GM23338 (cell line): ENCODE measurements at regions not wholly inside any gene's neighbourhood (a gene's known extent, or its start where the extent isn't known, plus 50 kb on each side); places are given as distances from the start of the nearest gene placed in this dataset.

Source experiments
- ATAC-seq: fragments of 200-7000 bp; cut with Tn5 transposase; 3 replicates; pipeline ENCODE4 v1.9.1; 2020
- DNase-seq: peaks from one replicate; pipeline ENCODE4 v3.0.0-alpha.2; 2015; ENCODE audit warnings: low spot score
- H2AFZ ChIP-seq: fragments of 200-600 bp; sonication (generic); 2 replicates; pipeline ENCODE4 v1.8.0; 2016; ENCODE audit warnings: antibody characterized with exemption, mild to moderate bottlenecking, moderate library complexity
- H3F3A ChIP-seq: fragments of 200-600 bp; sonication (generic); replicated peaks from 2 replicates; pipeline ENCODE4 v1.8.0; 2017; ENCODE audit warnings: antibody characterized with exemption, mixed run types, low read depth
- H3K27ac ChIP-seq: fragments of 200-600 bp; sonication (generic); 2 replicates; pipeline ENCODE4 v1.6.1; 2016; ENCODE audit warnings: low read depth
- H3K27me3 ChIP-seq: fragments of 200-600 bp; sonication (generic); 2 replicates; pipeline ENCODE4 v1.8.0; 2016; ENCODE audit warnings: mild to moderate bottlenecking, mixed run types, moderate library complexity; ENCODE audit not compliant: insufficient read depth
- H3K36me3 ChIP-seq: fragments of 200-600 bp; sonication (generic); 2 replicates; pipeline ENCODE4 v1.8.0; 2016; ENCODE audit warnings: mild to moderate bottlenecking; ENCODE audit not compliant: insufficient read depth
- H3K4me1 ChIP-seq: fragments of 200-600 bp; sonication (generic); 2 replicates; pipeline ENCODE4 v1.8.0; 2016; ENCODE audit warnings: mild to moderate bottlenecking, moderate library complexity; ENCODE audit not compliant: insufficient read depth
- H3K4me2 ChIP-seq: fragments of 200-600 bp; sonication (generic); 2 replicates; pipeline ENCODE4 v1.7.1; 2017; ENCODE audit warnings: mixed run types
- H3K4me3 ChIP-seq: fragments of 200-600 bp; sonication (generic); 2 replicates; pipeline ENCODE4 v1.6.1; 2016; ENCODE audit warnings: mixed run types
- H3K79me2 ChIP-seq: fragments of 200-600 bp; sonication (generic); replicated peaks from 2 replicates; pipeline ENCODE4 v1.8.0; 2017; ENCODE audit warnings: mild to moderate bottlenecking; ENCODE audit not compliant: insufficient read depth
- H3K9me2 ChIP-seq: fragments of 200-600 bp; sonication (generic); 2 replicates; pipeline ENCODE4 v1.8.0; 2017; ENCODE audit not compliant: insufficient read depth
- H4K20me1 ChIP-seq: fragments of 200-600 bp; sonication (generic); replicated peaks from 2 replicates; pipeline ENCODE4 v1.8.0; 2017; ENCODE audit warnings: mild to moderate bottlenecking; ENCODE audit not compliant: insufficient read depth
- H3K27ac Mint-ChIP-seq: 2 replicates; pipeline ENCODE4 v1.8.0; 2020; ENCODE audit warnings: inconsistent platforms, mild to moderate bottlenecking, moderate library complexity, mixed read lengths
- H3K27me3 Mint-ChIP-seq: 3 replicates; pipeline ENCODE4 v1.8.0; 2022; ENCODE audit warnings: low read depth, mild to moderate bottlenecking, moderate library complexity, mixed read lengths, inconsistent platforms; ENCODE audit not compliant: insufficient read depth, poor library complexity
- H3K36me3 Mint-ChIP-seq: 3 replicates; pipeline ENCODE4 v1.8.0; 2021; ENCODE audit warnings: low read depth, mild to moderate bottlenecking, inconsistent platforms, moderate library complexity, mixed read lengths
- H3K4me1 Mint-ChIP-seq: 3 replicates; pipeline ENCODE4 v1.8.0; 2020; ENCODE audit warnings: mild to moderate bottlenecking, inconsistent platforms, mixed read lengths
- H3K4me3 Mint-ChIP-seq: 3 replicates; pipeline ENCODE4 v1.8.0; 2021; ENCODE audit warnings: moderate library complexity, mild to moderate bottlenecking, inconsistent platforms, mixed read lengths
- H3K9me3 Mint-ChIP-seq: 3 replicates; pipeline ENCODE4 v1.8.0; 2020; ENCODE audit warnings: moderate library complexity, mild to moderate bottlenecking, inconsistent platforms, mixed read lengths
- CREB1 ChIP-seq: fragments of 250-450 bp; sonication (Bioruptor Pico); IDR thresholded peaks from 2 replicates; pipeline ENCODE4 v1.5.0; 2020; ENCODE audit warnings: low read depth, mild to moderate bottlenecking, moderate library complexity
- EZH2 ChIP-seq: fragments of 200-600 bp; sonication (generic); IDR thresholded peaks from one replicate; pipeline ENCODE4 v1.8.0; 2017; ENCODE audit warnings: antibody characterized with exemption, mild to moderate bottlenecking, low read depth; ENCODE audit not compliant: unreplicated experiment
- NANOG ChIP-seq: IDR thresholded peaks from 2 replicates; pipeline ENCODE4 v1.6.1; 2016; ENCODE audit warnings: antibody characterized with exemption, borderline replicate concordance
- POLR2AphosphoS5 ChIP-seq: IDR thresholded peaks from 2 replicates; pipeline ENCODE4 v1.6.1; 2016; ENCODE audit warnings: antibody characterized with exemption, low read depth
- STAT1 ChIP-seq: IDR thresholded peaks from one replicate; pipeline ENCODE4 v1.6.1; 2016; ENCODE audit warnings: antibody characterized with exemption; ENCODE audit not compliant: unreplicated experiment
- ZNF114 ChIP-seq: fragments of 250-450 bp; sonication (Bioruptor Pico); IDR thresholded peaks from 2 replicates; pipeline ENCODE4 v1.5.0; 2020; ENCODE audit warnings: mild to moderate bottlenecking, moderate library complexity
- ZNF331 ChIP-seq: fragments of 250-450 bp; sonication (Bioruptor Pico); IDR thresholded peaks from 2 replicates; pipeline ENCODE4 v1.5.0; 2020; ENCODE audit warnings: low read depth, mild to moderate bottlenecking, moderate library complexity
- TF ChIP-seq, protein P1 (sequence below): IDR thresholded peaks from 2 replicates; pipeline ENCODE4 v1.6.1; 2016; ENCODE audit warnings: antibody characterized with exemption
- TF ChIP-seq, protein P2 (sequence below): IDR thresholded peaks from one replicate; pipeline ENCODE4 v1.6.1; 2018; ENCODE audit warnings: antibody characterized with exemption; ENCODE audit not compliant: unreplicated experiment
- TF ChIP-seq, protein P3 (sequence below), 2 experiments: fragments of 200-600 bp in 1 of 2; sonication (generic) in 1 of 2; conservative IDR thresholded peaks; 2 replicates each; pipeline versions ENCODE4 v1.5.1 to v1.6.1; 2016 to 2017; ENCODE audit warnings: antibody characterized with exemption in 2 of 2, low read depth in 2 of 2, mild to moderate bottlenecking in 2 of 2, moderate library complexity in 1 of 2
- TF ChIP-seq, protein P4 (sequence below): fragments of 250-450 bp; sonication (Bioruptor Pico); IDR thresholded peaks from 2 replicates; pipeline ENCODE4 v1.5.0; 2020; ENCODE audit warnings: mild to moderate bottlenecking, moderate library complexity

DNA sequence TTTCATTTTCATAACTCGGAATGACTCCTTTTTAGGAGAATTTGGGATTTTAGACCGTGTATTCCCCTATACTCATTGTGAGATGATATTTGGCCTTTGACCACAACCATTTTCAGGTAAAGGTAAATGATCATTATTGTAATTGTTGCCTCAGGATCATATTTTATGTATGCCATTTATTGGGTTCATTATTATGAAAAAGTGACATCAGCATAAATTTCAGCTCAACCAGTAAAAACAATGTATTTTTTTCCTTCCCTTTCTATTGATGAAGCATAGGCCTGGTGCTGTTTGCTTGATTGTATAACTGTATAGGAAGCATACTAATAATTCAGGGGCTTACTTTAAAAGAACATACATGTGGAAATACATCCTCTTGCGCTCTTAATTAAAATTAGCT lies 832.9 kb upstream of the FANCL start (continued):
- TF ChIP-seq, protein P1, sequence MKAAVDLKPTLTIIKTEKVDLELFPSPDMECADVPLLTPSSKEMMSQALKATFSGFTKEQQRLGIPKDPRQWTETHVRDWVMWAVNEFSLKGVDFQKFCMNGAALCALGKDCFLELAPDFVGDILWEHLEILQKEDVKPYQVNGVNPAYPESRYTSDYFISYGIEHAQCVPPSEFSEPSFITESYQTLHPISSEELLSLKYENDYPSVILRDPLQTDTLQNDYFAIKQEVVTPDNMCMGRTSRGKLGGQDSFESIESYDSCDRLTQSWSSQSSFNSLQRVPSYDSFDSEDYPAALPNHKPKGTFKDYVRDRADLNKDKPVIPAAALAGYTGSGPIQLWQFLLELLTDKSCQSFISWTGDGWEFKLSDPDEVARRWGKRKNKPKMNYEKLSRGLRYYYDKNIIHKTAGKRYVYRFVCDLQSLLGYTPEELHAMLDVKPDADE = no peak
- no peak for TF ChIP-seq NANOG
- TF ChIP-seq POLR2AphosphoS5 = no peak
- no peak for TF ChIP-seq ZNF331 (CRISPR knock-in tag)
- no peak for TF ChIP-seq EZH2
- TF ChIP-seq ZNF114 (CRISPR knock-in tag) = no peak
- TF ChIP-seq, protein P2, sequence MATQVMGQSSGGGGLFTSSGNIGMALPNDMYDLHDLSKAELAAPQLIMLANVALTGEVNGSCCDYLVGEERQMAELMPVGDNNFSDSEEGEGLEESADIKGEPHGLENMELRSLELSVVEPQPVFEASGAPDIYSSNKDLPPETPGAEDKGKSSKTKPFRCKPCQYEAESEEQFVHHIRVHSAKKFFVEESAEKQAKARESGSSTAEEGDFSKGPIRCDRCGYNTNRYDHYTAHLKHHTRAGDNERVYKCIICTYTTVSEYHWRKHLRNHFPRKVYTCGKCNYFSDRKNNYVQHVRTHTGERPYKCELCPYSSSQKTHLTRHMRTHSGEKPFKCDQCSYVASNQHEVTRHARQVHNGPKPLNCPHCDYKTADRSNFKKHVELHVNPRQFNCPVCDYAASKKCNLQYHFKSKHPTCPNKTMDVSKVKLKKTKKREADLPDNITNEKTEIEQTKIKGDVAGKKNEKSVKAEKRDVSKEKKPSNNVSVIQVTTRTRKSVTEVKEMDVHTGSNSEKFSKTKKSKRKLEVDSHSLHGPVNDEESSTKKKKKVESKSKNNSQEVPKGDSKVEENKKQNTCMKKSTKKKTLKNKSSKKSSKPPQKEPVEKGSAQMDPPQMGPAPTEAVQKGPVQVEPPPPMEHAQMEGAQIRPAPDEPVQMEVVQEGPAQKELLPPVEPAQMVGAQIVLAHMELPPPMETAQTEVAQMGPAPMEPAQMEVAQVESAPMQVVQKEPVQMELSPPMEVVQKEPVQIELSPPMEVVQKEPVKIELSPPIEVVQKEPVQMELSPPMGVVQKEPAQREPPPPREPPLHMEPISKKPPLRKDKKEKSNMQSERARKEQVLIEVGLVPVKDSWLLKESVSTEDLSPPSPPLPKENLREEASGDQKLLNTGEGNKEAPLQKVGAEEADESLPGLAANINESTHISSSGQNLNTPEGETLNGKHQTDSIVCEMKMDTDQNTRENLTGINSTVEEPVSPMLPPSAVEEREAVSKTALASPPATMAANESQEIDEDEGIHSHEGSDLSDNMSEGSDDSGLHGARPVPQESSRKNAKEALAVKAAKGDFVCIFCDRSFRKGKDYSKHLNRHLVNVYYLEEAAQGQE = no peak
- TF ChIP-seq CREB1 = no peak

DNA sequence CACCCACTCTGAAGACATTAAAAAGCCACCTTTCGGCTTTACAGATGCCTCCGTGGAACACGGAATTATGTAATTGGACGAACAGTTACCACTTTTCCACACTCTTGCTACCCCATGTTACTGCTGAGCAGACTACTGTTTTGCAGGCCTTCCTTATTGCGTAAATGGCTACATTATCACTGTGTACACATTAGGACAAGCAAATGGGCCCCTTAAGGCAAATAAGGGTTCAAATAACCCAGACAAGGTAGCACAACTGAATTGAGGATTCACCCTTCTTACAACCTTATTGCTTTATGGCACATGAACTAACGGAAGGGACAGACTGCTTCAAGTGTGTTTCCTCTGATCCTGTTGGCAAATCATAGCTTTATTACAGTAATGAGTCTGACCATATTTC lies 832.2 kb upstream of the FANCL start:
- H3K4me2 ChIP-seq = no peak overlapping the region
- no peak for TF ChIP-seq ZNF114 (CRISPR knock-in tag)
- TF ChIP-seq EZH2 = no peak
- no peak for TF ChIP-seq ZNF331 (CRISPR knock-in tag)
- TF ChIP-seq, protein P1 = no peak
- no peak for TF ChIP-seq NANOG
- TF ChIP-seq, protein P3, sequence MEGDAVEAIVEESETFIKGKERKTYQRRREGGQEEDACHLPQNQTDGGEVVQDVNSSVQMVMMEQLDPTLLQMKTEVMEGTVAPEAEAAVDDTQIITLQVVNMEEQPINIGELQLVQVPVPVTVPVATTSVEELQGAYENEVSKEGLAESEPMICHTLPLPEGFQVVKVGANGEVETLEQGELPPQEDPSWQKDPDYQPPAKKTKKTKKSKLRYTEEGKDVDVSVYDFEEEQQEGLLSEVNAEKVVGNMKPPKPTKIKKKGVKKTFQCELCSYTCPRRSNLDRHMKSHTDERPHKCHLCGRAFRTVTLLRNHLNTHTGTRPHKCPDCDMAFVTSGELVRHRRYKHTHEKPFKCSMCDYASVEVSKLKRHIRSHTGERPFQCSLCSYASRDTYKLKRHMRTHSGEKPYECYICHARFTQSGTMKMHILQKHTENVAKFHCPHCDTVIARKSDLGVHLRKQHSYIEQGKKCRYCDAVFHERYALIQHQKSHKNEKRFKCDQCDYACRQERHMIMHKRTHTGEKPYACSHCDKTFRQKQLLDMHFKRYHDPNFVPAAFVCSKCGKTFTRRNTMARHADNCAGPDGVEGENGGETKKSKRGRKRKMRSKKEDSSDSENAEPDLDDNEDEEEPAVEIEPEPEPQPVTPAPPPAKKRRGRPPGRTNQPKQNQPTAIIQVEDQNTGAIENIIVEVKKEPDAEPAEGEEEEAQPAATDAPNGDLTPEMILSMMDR (conservative IDR thresholded peaks at IDR 0.05; ENCODE audit: low read depth in 2 of 2) = no peak
- TF ChIP-seq STAT1 = no peak
- no peak for TF ChIP-seq CREB1
- TF ChIP-seq, protein P4, sequence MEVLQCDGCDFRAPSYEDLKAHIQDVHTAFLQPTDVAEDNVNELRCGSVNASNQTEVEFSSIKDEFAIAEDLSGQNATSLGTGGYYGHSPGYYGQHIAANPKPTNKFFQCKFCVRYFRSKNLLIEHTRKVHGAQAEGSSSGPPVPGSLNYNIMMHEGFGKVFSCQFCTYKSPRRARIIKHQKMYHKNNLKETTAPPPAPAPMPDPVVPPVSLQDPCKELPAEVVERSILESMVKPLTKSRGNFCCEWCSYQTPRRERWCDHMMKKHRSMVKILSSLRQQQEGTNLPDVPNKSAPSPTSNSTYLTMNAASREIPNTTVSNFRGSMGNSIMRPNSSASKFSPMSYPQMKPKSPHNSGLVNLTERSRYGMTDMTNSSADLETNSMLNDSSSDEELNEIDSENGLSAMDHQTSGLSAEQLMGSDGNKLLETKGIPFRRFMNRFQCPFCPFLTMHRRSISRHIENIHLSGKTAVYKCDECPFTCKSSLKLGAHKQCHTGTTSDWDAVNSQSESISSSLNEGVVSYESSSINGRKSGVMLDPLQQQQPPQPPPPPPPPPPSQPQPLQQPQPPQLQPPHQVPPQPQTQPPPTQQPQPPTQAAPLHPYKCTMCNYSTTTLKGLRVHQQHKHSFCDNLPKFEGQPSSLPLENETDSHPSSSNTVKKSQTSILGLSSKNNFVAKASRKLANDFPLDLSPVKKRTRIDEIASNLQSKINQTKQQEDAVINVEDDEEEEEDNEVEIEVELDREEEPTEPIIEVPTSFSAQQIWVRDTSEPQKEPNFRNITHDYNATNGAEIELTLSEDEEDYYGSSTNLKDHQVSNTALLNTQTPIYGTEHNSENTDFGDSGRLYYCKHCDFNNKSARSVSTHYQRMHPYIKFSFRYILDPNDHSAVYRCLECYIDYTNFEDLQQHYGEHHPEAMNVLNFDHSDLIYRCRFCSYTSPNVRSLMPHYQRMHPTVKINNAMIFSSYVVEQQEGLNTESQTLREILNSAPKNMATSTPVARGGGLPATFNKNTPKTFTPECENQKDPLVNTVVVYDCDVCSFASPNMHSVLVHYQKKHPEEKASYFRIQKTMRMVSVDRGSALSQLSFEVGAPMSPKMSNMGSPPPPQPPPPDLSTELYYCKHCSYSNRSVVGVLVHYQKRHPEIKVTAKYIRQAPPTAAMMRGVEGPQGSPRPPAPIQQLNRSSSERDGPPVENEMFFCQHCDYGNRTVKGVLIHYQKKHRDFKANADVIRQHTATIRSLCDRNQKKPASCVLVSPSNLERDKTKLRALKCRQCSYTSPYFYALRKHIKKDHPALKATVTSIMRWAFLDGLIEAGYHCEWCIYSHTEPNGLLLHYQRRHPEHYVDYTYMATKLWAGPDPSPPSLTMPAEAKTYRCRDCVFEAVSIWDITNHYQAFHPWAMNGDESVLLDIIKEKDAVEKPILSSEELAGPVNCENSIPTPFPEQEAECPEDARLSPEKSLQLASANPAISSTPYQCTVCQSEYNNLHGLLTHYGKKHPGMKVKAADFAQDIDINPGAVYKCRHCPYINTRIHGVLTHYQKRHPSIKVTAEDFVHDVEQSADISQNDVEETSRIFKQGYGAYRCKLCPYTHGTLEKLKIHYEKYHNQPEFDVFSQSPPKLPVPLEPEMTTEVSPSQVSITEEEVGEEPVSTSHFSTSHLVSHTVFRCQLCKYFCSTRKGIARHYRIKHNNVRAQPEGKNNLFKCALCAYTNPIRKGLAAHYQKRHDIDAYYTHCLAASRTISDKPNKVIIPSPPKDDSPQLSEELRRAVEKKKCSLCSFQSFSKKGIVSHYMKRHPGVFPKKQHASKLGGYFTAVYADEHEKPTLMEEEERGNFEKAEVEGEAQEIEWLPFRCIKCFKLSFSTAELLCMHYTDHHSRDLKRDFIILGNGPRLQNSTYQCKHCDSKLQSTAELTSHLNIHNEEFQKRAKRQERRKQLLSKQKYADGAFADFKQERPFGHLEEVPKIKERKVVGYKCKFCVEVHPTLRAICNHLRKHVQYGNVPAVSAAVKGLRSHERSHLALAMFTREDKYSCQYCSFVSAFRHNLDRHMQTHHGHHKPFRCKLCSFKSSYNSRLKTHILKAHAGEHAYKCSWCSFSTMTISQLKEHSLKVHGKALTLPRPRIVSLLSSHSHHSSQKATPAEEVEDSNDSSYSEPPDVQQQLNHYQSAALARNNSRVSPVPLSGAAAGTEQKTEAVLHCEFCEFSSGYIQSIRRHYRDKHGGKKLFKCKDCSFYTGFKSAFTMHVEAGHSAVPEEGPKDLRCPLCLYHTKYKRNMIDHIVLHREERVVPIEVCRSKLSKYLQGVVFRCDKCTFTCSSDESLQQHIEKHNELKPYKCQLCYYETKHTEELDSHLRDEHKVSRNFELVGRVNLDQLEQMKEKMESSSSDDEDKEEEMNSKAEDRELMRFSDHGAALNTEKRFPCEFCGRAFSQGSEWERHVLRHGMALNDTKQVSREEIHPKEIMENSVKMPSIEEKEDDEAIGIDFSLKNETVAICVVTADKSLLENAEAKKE (CRISPR knock-in tag) = no peak
- Mint-ChIP-seq H3K4me1 (peaks cover 14% of the 10 kb centered on the region), H3K27me3 (peaks cover 3% of the 10 kb centered on the region), H3K27ac (no peak overlapping the region), H3K36me3 (no peaks in the 10 kb centered on the region), H3K4me3 (no peak overlapping the region), H3K9me3 (peaks cover 4% of the 10 kb centered on the region; the same call in 2 of the 3 replicates)
- H3K27ac ChIP-seq = no peak overlapping the region
- no peak for ATAC-seq
- H3K79me2 ChIP-seq = no peaks in the 10 kb centered on the region
- no peak overlapping the region for H2AFZ ChIP-seq
- no peaks in the 10 kb centered on the region for H4K20me1 ChIP-seq
- no peaks in the 10 kb centered on the region for H3F3A ChIP-seq
- peaks cover 20% of the 10 kb centered on the region for H3K4me1 ChIP-seq
- H3K27me3 ChIP-seq = no peaks in the 10 kb centered on the region
- H3K36me3 ChIP-seq = no peaks in the 10 kb centered on the region
- no peaks in the 10 kb centered on the region for H3K9me2 ChIP-seq
- no peak for DNase-seq
- no peak overlapping the region for H3K4me3 ChIP-seq
